Muscle of back (tissue), 3 donors: ENCODE measurements at regions not wholly inside any gene's neighbourhood (a gene's known extent, or its start where the extent isn't known, plus 50 kb on each side); places are given as distances from the start of the nearest gene placed in this dataset.

ENCODE experiments used
- DNase-seq, 3 donors: peaks; one replicate each; pipeline versions ENCODE4 v3.0.0 to v3.0.0-alpha.2; 2013

GRCh38 chr5:59959330-59959729 lies 65.8 kb upstream of the PDE4D start:
- DNase-seq = no peak

GRCh38 chr5:59956130-59956783 lies 62.7 kb upstream of the PDE4D start:
- no peak for DNase-seq

- DNase-seq = no peak
These were observed 61.7 kb upstream of the PDE4D start for GRCh38 chr5:59955241-59955640.

- no peak for DNase-seq
These were observed 50.1 kb upstream of the PDE4D start for GRCh38 chr5:59943452-59944113.
